ENCODE measurements at regions not wholly inside any gene's neighbourhood (a gene's known extent, or its start where the extent isn't known, plus 50 kb on each side); places are given as distances from the start of the nearest gene placed in this dataset.

GRCh38 chr11:115618428-115618827 is 114.2 kb upstream of the CADM1 start:
- no peak for TF ChIP-seq CTCF (conservative IDR thresholded peaks at IDR 0.05 in 1 of 2, IDR thresholded peaks at IDR 0.05 in 1 of 2; ENCODE audit: low read depth in 1 of 2, low read length in 2 of 2)
- TF ChIP-seq EZH2 (IDR thresholded peaks at IDR 0.05; ENCODE audit: low read length, missing control alignments): no peak
